Neuronal stem cell (in vitro differentiated cells): ENCODE measurements at regions not wholly inside any gene's neighbourhood (a gene's known extent, or its start where the extent isn't known, plus 50 kb on each side); places are given as distances from the start of the nearest gene placed in this dataset.

ENCODE experiments used
- DNase-seq: peaks from one replicate; pipeline ENCODE4 v3.0.0-alpha.2; 2013; ENCODE audit warnings: low spot score
- H2AFZ ChIP-seq: one replicate; pipeline ENCODE4 v1.6.1; 2013; ENCODE audit warnings: mild to moderate bottlenecking, low read length, inconsistent platforms
- H2AK5ac ChIP-seq: 2 replicates; pipeline ENCODE4 v1.6.1; 2013; ENCODE audit warnings: low read depth, mild to moderate bottlenecking, inconsistent platforms, low read length, moderate library complexity, mixed read lengths
- H2BK120ac ChIP-seq: 2 replicates; pipeline ENCODE4 v1.6.1; 2013; ENCODE audit warnings: low read depth, mild to moderate bottlenecking, inconsistent platforms, low read length, moderate library complexity, mixed read lengths
- H2BK12ac ChIP-seq: one replicate; pipeline ENCODE4 v1.6.1; 2013; ENCODE audit warnings: low read length, inconsistent platforms
- H2BK15ac ChIP-seq: 2 replicates; pipeline ENCODE4 v1.6.1; 2013; ENCODE audit warnings: mild to moderate bottlenecking, low read length, inconsistent platforms, mixed read lengths
- H2BK5ac ChIP-seq: one replicate; pipeline ENCODE4 v1.6.1; 2013; ENCODE audit warnings: inconsistent platforms, mild to moderate bottlenecking, low read length, moderate library complexity
- H3K14ac ChIP-seq: one replicate; pipeline ENCODE4 v1.6.1; 2013; ENCODE audit warnings: low read length, inconsistent platforms
- H3K18ac ChIP-seq: 2 replicates; pipeline ENCODE4 v1.6.1; 2013; ENCODE audit warnings: low read length, inconsistent platforms
- H3K23ac ChIP-seq: 2 replicates; pipeline ENCODE4 v1.6.1; 2013; ENCODE audit warnings: low read depth, mild to moderate bottlenecking, mixed read lengths, low read length, inconsistent platforms; ENCODE audit not compliant: poor library complexity
- H3K27ac ChIP-seq: replicated peaks from 3 replicates; pipeline ENCODE4 v1.5.1; 2013; ENCODE audit warnings: low read length, inconsistent platforms
- H3K27me3 ChIP-seq, 3 experiments: 2 replicates each; pipeline ENCODE4 v1.6.1; 2013; ENCODE audit warnings: low read length in 3 of 3, mild to moderate bottlenecking in 2 of 3, inconsistent platforms in 1 of 3, low read depth in 1 of 3, mixed read lengths in 1 of 3, moderate library complexity in 1 of 3; ENCODE audit not compliant: control insufficient read depth in 3 of 3, insufficient read depth in 3 of 3
- H3K36me3 ChIP-seq, 2 donors: replicated peaks in 1 of 2; 2 replicates each; pipeline ENCODE4 v1.6.1; 2013; ENCODE audit warnings: low read length in 2 of 2; ENCODE audit not compliant: control insufficient read depth in 2 of 2, insufficient read depth in 2 of 2
- H3K4ac ChIP-seq: 2 replicates; pipeline ENCODE4 v1.6.1; 2013; ENCODE audit warnings: inconsistent platforms, mild to moderate bottlenecking, low read length, moderate library complexity
- H3K4me1 ChIP-seq, 2 donors: 1 replicate in 1 of 2; 2 replicates in 1 of 2; pipeline ENCODE4 v1.6.1; 2013; ENCODE audit warnings: low read length in 2 of 2, low read depth in 1 of 2; ENCODE audit not compliant: control insufficient read depth in 2 of 2, insufficient read depth in 1 of 2
- H3K4me2 ChIP-seq: one replicate; pipeline ENCODE4 v1.6.1; 2013; ENCODE audit warnings: mild to moderate bottlenecking, low read length, inconsistent platforms; ENCODE audit not compliant: insufficient read depth, poor library complexity, severe bottlenecking
- H3K4me3 ChIP-seq, 2 donors: 2 replicates each; pipeline ENCODE4 v1.5.1; 2013; ENCODE audit warnings: low read length in 2 of 2, mild to moderate bottlenecking in 2 of 2, inconsistent platforms in 1 of 2, moderate library complexity in 1 of 2
- H3K79me1 ChIP-seq: one replicate; pipeline ENCODE4 v1.6.1; 2013; ENCODE audit warnings: low read depth, mild to moderate bottlenecking, inconsistent platforms, low read length, moderate library complexity
- H3K9ac ChIP-seq: one replicate; pipeline ENCODE4 v1.6.1; 2013; ENCODE audit warnings: mild to moderate bottlenecking, low read depth, low read length, inconsistent platforms; ENCODE audit not compliant: poor library complexity
- H3K9me3 ChIP-seq, 2 donors: replicated peaks in 1 of 2; 2 replicates each; pipeline versions ENCODE3 to v1.6.1; 2013; ENCODE audit warnings: low read length in 2 of 2, mild to moderate bottlenecking in 2 of 2, inconsistent platforms in 1 of 2, low read depth in 1 of 2, mixed read lengths in 1 of 2, moderate library complexity in 1 of 2; ENCODE audit not compliant: control insufficient read depth in 2 of 2, insufficient read depth in 1 of 2
- H4K8ac ChIP-seq: one replicate; pipeline ENCODE4 v1.6.1; 2013; ENCODE audit warnings: low read depth, mild to moderate bottlenecking, inconsistent platforms, low read length, moderate library complexity
- H4K91ac ChIP-seq: one replicate; pipeline ENCODE4 v1.6.1; 2013; ENCODE audit warnings: low read length, low read depth, mild to moderate bottlenecking, inconsistent platforms; ENCODE audit not compliant: poor library complexity
- WGBS, 2 donors: extraction: QIAGEN DNeasy Blood & Tissue Kit; methylation state at CpG; one replicate each; pipeline ENCODE4 v1.1.7; 2013; ENCODE audit warnings: missing lambda C conversion rate in 2 of 2, mixed read lengths in 1 of 2; ENCODE audit not compliant: insufficient read length in 2 of 2, insufficient replicate concordance in 1 of 2; ENCODE audit errors: extremely low coverage in 2 of 2; 5-methylcytosine and 5-hydroxymethylcytosine counted together

DNA sequence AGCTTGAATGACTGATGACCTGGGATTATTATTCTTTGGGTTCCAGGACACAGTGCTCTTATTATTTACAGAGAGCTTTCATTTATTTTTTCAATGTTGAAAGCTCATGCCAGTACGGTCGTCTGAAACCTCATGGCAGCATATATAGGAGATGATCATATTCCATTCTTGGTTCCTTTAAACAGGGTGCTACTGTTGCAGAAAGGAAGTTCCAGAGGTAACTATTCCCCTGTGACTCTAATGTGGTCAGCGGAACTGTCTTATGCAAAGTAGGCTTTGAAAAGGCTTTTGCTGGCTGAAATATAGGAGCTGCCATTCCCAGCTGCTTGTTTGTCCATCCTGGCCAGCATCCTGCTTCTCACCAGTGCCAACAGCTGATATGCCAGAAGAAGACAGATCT is 208.3 kb upstream of the LEF1 start:
- no peak for DNase-seq
- Histone ChIP-seq H3K9me3 (no peaks in the 10 kb centered on the region), H4K91ac (no peak overlapping the region), H3K79me1 (no peaks in the 10 kb centered on the region), H3K36me3 (no peaks in the 10 kb centered on the region), H3K4me3 (no peak overlapping the region), H3K23ac (no peak overlapping the region), H3K9ac (no peak overlapping the region), H2BK15ac (no peak overlapping the region), H3K4ac (no peak overlapping the region), H3K27me3 (peaks cover 0 to 3% (median 0%) of the 10 kb centered on the region in 3 experiments), H3K27ac (no peak overlapping the region), H2AK5ac (no peak overlapping the region), H3K4me1 (peaks cover 0 to 3% of the 10 kb centered on the region in 2 donors), H2BK5ac (no peak overlapping the region), H3K18ac (no peak overlapping the region), H3K14ac (no peak overlapping the region), H4K8ac (no peak overlapping the region), H3K4me2 (no peak overlapping the region), H2AFZ (no peak overlapping the region), H2BK12ac (no peak overlapping the region), H2BK120ac (no peak overlapping the region)
- no CpG with 5 or more reads among the region's 3 CpGs for WGBS, 2 donors

DNA sequence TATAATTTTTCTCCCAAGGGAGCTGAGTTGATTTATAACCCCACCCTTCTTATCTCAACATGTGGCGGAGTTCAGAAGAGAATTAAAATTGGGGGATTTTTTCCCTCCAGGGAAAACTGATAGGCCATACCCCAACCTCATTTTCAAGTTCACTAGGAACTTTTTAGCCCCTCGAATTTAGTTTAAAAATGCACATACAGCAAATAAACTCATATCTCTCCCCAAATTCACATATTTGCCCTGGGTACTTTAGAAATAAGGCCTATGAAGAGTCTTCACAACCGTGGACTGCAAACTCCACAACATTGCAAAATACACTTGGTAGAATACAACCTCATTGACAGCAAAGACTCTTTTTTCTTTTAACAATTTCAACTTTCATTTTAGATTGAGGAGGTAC is 206.7 kb upstream of the LEF1 start:
- Histone ChIP-seq H3K4me3 (no peak overlapping the region), H3K4me2 (no peak overlapping the region), H3K36me3 (no peaks in the 10 kb centered on the region), H2BK15ac (no peak overlapping the region), H3K14ac (no peak overlapping the region), H2AK5ac (no peak overlapping the region), H2BK12ac (no peak overlapping the region), H3K9me3 (no peaks in the 10 kb centered on the region), H3K9ac (no peak overlapping the region), H3K18ac (no peak overlapping the region), H2AFZ (no peak overlapping the region), H3K27ac (no peak overlapping the region), H2BK120ac (no peak overlapping the region), H4K91ac (no peak overlapping the region), H3K4ac (no peak overlapping the region), H3K23ac (no peak overlapping the region), H3K27me3 (peaks cover 0 to 3% (median 0%) of the 10 kb centered on the region in 3 experiments), H3K79me1 (no peaks in the 10 kb centered on the region), H3K4me1 (peaks cover 0 to 11% of the 10 kb centered on the region in 2 donors), H4K8ac (no peak overlapping the region), H2BK5ac (no peak overlapping the region)
- DNase-seq, result no peak
- no CpG with 5 or more reads among the region's 3 CpGs for WGBS, 2 donors

DNA sequence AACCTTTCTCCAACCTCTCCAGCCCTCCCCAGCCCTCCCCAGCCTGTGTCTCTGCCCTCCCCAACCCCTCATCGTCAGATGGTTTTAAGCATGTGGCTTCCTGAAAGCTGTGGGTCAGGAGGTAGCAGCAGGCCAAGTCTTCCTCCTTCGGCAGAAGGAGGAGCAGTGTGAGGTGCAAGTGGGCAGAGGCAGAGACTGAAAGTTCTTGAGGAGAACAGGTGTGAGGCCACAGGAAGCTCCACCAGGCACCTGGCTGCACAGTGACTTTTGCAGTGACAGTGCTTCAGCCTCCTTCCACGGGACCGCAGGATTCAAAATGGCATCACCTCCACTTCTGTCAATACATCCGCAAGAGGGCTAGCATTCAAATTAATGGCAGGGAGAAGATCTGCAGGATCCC is 203.9 kb upstream of the LEF1 start:
- H3K27ac ChIP-seq, result no peak overlapping the region
- H2BK12ac ChIP-seq, result peak overlapping the region; percentile 52
- WGBS, 2 donors, result no CpG with 5 or more reads among the region's 5 CpGs
- no peak overlapping the region for H4K91ac ChIP-seq
- peak overlapping the region; percentile 76 for H3K18ac ChIP-seq
- H2AFZ ChIP-seq, result no peak overlapping the region
- H4K8ac ChIP-seq, result no peak overlapping the region
- DNase-seq, result no peak
- H3K36me3 ChIP-seq, result no peaks in the 10 kb centered on the region
- peaks cover 0 to 19% of the 10 kb centered on the region in 2 donors for H3K4me1 ChIP-seq
- H3K4ac ChIP-seq, result no peak overlapping the region
- no peak overlapping the region for H3K14ac ChIP-seq
- H3K23ac ChIP-seq, result no peak overlapping the region
- H3K9me3 ChIP-seq, result no peaks in the 10 kb centered on the region
- H2BK5ac ChIP-seq, result no peak overlapping the region
- no peaks in the 10 kb centered on the region for H3K79me1 ChIP-seq
- no peak overlapping the region for H3K4me3 ChIP-seq
- H2BK15ac ChIP-seq, result no peak overlapping the region
- no peak overlapping the region for H2AK5ac ChIP-seq
- no peak overlapping the region for H2BK120ac ChIP-seq
- H3K4me2 ChIP-seq, result no peak overlapping the region
- no peak overlapping the region for H3K9ac ChIP-seq
- H3K27me3 ChIP-seq, result peaks cover 0 to 3% (median 0%) of the 10 kb centered on the region in 3 experiments

GRCh38 chr4:108371282-108371681 is 202.6 kb upstream of the LEF1 start:
- no peak for DNase-seq
- no peak overlapping the region for H3K4ac ChIP-seq
- no peaks in the 10 kb centered on the region for H3K27me3 ChIP-seq
- H2BK5ac ChIP-seq, result no peak overlapping the region
- WGBS, 2 donors, result no CpG with 5 or more reads among the region's 8 CpGs
- H3K36me3 ChIP-seq, result no peaks in the 10 kb centered on the region
- no peak overlapping the region for H3K18ac ChIP-seq
- H3K4me1 ChIP-seq, result peaks cover 0 to 19% of the 10 kb centered on the region in 2 donors
- H4K8ac ChIP-seq, result no peak overlapping the region
- H2BK12ac ChIP-seq, result no peak overlapping the region
- no peak overlapping the region for H2BK120ac ChIP-seq
- no peak overlapping the region for H3K4me3 ChIP-seq
- no peak overlapping the region for H3K27ac ChIP-seq
- H2AFZ ChIP-seq, result no peak overlapping the region
- H3K9ac ChIP-seq, result no peak overlapping the region
- H3K79me1 ChIP-seq, result no peaks in the 10 kb centered on the region
- no peak overlapping the region for H3K14ac ChIP-seq
- H4K91ac ChIP-seq, result no peak overlapping the region
- no peaks in the 10 kb centered on the region for H3K9me3 ChIP-seq
- no peak overlapping the region for H2AK5ac ChIP-seq
- H3K23ac ChIP-seq, result no peak overlapping the region
- no peak overlapping the region for H2BK15ac ChIP-seq
- H3K4me2 ChIP-seq, result no peak overlapping the region
